OCI-LY1 (cell line): ENCODE measurements at regions not wholly inside any gene's neighbourhood (a gene's known extent, or its start where the extent isn't known, plus 50 kb on each side); places are given as distances from the start of the nearest gene placed in this dataset.

Experiments used
- H2AFZ ChIP-seq: fragments of 200-600 bp; sonication (generic), shearing (Covaris generic); 2 replicates; pipeline ENCODE4 v1.6.0; 2014; ENCODE audit warnings: antibody characterized with exemption, mild to moderate bottlenecking, low read length
- H3F3A ChIP-seq: fragments of 200-600 bp; sonication (generic), shearing (Covaris generic); 2 replicates; pipeline ENCODE4 v1.6.0; 2014; ENCODE audit warnings: mild to moderate bottlenecking, antibody characterized with exemption, low read length, moderate library complexity; ENCODE audit not compliant: insufficient read depth
- H3K27ac ChIP-seq: fragments of 200-600 bp; sonication (generic); 2 replicates; pipeline ENCODE4 v1.5.1; 2014; ENCODE audit warnings: low read length, mixed run types, mild to moderate bottlenecking, low read depth; ENCODE audit not compliant: poor library complexity, severe bottlenecking
- H3K27me3 ChIP-seq: fragments of 200-600 bp; sonication (generic); 2 replicates; pipeline ENCODE4 v1.6.0; 2014; ENCODE audit warnings: antibody characterized with exemption, mild to moderate bottlenecking, low read length, moderate library complexity; ENCODE audit not compliant: insufficient read depth
- H3K36me3 ChIP-seq: fragments of 200-600 bp; sonication (generic); 2 replicates; pipeline ENCODE4 v1.6.1; 2014; ENCODE audit warnings: mild to moderate bottlenecking, antibody characterized with exemption, low read length, moderate library complexity, mixed read lengths; ENCODE audit not compliant: insufficient read depth
- H3K4me1 ChIP-seq: fragments of 200-600 bp; sonication (generic); 2 replicates; pipeline ENCODE4 v1.5.1; 2014; ENCODE audit warnings: mild to moderate bottlenecking, low read length, moderate library complexity; ENCODE audit not compliant: insufficient read depth, severe bottlenecking
- H3K4me2 ChIP-seq: fragments of 200-600 bp; sonication (generic), shearing (Covaris generic); 2 replicates; pipeline ENCODE4 v1.6.1; 2014; ENCODE audit warnings: low read length
- H3K4me3 ChIP-seq: fragments of 200-600 bp; sonication (generic); 2 replicates; pipeline ENCODE4 v1.5.1; 2014; ENCODE audit warnings: low read length, low read depth, mild to moderate bottlenecking, mixed read lengths; ENCODE audit not compliant: poor library complexity, severe bottlenecking
- H3K79me2 ChIP-seq: fragments of 200-600 bp; shearing (Covaris generic); 2 replicates; pipeline ENCODE4 v1.6.1; 2016; ENCODE audit warnings: mixed run types, low read length, mixed read lengths; ENCODE audit not compliant: insufficient read depth
- H3K9ac ChIP-seq: fragments of 200-600 bp; sonication (generic), shearing (Covaris generic); 2 replicates; pipeline ENCODE4 v1.6.1; 2014; ENCODE audit warnings: mild to moderate bottlenecking, low read length, mixed read lengths
- H3K9me2 ChIP-seq: fragments of 200-600 bp; sonication (generic), shearing (Covaris generic); 2 replicates; pipeline ENCODE4 v1.6.1; 2014; ENCODE audit warnings: low read depth, mild to moderate bottlenecking, low read length, mixed read lengths
- H3K9me3 ChIP-seq: fragments of 200-600 bp; shearing (Covaris generic); 2 replicates; pipeline ENCODE4 v1.6.1; 2014; ENCODE audit warnings: low read length, mixed read lengths
- H4K20me1 ChIP-seq: fragments of 200-600 bp; sonication (generic), shearing (Covaris generic); 2 replicates; pipeline ENCODE4 v1.6.0; 2016; ENCODE audit warnings: mild to moderate bottlenecking, low read length; ENCODE audit not compliant: insufficient read depth
- EZH2 ChIP-seq: fragments of 200-600 bp; sonication (generic), shearing (Covaris generic); IDR thresholded peaks from 2 replicates; pipeline ENCODE4 v1.8.0; 2017; ENCODE audit warnings: borderline replicate concordance, mixed run types, mild to moderate bottlenecking, antibody characterized with exemption, low read length, moderate library complexity, mixed read lengths
- TF ChIP-seq, protein P1 (sequence below): fragments of 200-600 bp; sonication (generic), shearing (Covaris generic); IDR thresholded peaks from 2 replicates; pipeline ENCODE4 v1.5.1; 2017; ENCODE audit warnings: mild to moderate bottlenecking, antibody characterized with exemption, low read length, moderate library complexity, mixed read lengths

DNA sequence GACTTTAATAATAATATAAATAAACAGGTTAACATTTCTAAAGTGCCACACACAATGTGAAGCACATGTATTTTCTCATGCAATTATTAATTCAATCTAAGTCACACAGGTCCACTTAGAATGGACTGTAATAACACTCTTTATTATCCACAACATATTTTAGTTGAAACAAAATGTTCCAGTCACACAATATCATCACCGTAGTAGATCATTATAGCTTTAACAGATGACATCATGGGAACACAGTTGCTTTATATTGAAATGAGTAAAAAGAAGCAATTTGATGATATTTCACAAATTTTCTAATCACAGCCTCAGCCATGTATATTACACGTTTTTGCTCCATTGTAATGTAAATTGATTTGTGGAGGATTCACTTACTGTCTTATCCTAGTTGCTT, 266.3 kb downstream of the MEIS1 start:
- Histone ChIP-seq H3K36me3 (no peaks in the 10 kb centered on the region), H3K4me2 (no peak overlapping the region), H3F3A (no peaks in the 10 kb centered on the region), H3K4me1 (no peaks in the 10 kb centered on the region), H3K79me2 (no peaks in the 10 kb centered on the region), H2AFZ (no peak overlapping the region), H3K27ac (no peak overlapping the region), H3K27me3 (no peaks in the 10 kb centered on the region), H3K4me3 (no peak overlapping the region), H3K9me3 (no peaks in the 10 kb centered on the region), H3K9me2 (no peaks in the 10 kb centered on the region), H3K9ac (no peak overlapping the region), H4K20me1 (no peaks in the 10 kb centered on the region)
- TF ChIP-seq, protein P1, sequence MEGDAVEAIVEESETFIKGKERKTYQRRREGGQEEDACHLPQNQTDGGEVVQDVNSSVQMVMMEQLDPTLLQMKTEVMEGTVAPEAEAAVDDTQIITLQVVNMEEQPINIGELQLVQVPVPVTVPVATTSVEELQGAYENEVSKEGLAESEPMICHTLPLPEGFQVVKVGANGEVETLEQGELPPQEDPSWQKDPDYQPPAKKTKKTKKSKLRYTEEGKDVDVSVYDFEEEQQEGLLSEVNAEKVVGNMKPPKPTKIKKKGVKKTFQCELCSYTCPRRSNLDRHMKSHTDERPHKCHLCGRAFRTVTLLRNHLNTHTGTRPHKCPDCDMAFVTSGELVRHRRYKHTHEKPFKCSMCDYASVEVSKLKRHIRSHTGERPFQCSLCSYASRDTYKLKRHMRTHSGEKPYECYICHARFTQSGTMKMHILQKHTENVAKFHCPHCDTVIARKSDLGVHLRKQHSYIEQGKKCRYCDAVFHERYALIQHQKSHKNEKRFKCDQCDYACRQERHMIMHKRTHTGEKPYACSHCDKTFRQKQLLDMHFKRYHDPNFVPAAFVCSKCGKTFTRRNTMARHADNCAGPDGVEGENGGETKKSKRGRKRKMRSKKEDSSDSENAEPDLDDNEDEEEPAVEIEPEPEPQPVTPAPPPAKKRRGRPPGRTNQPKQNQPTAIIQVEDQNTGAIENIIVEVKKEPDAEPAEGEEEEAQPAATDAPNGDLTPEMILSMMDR = no peak
- TF ChIP-seq EZH2 = no peak

DNA sequence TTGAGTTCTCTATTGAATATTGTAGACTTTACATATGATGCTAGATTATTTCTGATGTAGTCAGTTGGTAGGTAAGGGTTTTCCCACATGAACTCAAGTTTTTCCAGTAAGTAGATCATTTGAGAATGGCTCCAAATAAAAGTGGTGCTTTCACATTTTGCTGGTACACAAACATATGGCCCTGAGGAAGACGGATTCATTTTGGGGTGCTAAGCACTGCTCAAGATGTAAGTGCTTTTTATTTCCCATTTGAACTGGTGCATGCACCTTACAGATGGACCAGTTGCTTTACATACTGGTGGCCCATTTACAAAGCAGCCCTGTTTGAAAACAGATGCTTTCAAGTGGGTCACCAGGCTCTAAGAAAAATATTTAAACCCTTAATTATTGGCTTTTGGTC, 266.7 kb downstream of the MEIS1 start:
- no peaks in the 10 kb centered on the region for H3K4me1 ChIP-seq
- H3K27me3 ChIP-seq = no peaks in the 10 kb centered on the region
- no peak overlapping the region for H3K4me2 ChIP-seq
- H2AFZ ChIP-seq = no peak overlapping the region
- no peak for TF ChIP-seq EZH2
- TF ChIP-seq, protein P1 = no peak
- H3K9me2 ChIP-seq = no peaks in the 10 kb centered on the region
- no peaks in the 10 kb centered on the region for H3F3A ChIP-seq
- no peaks in the 10 kb centered on the region for H3K79me2 ChIP-seq
- no peaks in the 10 kb centered on the region for H4K20me1 ChIP-seq
- H3K27ac ChIP-seq = no peak overlapping the region
- H3K9me3 ChIP-seq = no peaks in the 10 kb centered on the region
- no peak overlapping the region for H3K4me3 ChIP-seq
- H3K36me3 ChIP-seq = no peaks in the 10 kb centered on the region
- no peak overlapping the region for H3K9ac ChIP-seq

DNA sequence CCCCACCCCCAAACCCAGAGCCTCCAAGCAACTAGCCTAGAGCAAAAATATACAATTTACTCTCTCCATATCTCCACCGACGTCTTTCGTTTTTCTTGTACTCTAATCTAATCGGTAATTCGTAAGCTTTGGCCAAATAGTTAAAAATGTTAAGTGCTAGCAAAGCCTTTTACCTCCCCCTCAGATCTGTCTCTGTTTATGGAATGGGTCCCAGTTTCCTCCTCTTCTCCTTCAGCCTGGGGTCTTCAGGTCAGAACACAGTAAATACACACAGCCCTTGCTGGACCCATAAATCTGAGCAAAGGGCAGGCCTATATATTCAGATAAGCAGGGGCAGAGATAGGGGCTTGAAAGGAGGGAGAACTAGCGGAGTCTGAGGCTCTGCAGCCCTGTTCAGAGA, 267.4 kb downstream of the MEIS1 start:
- H3K27me3 ChIP-seq = no peaks in the 10 kb centered on the region
- no peaks in the 10 kb centered on the region for H4K20me1 ChIP-seq
- H3K27ac ChIP-seq = no peak overlapping the region
- H3K9ac ChIP-seq = no peak overlapping the region
- no peaks in the 10 kb centered on the region for H3K9me2 ChIP-seq
- no peak for TF ChIP-seq EZH2
- no peak overlapping the region for H2AFZ ChIP-seq
- no peaks in the 10 kb centered on the region for H3K79me2 ChIP-seq
- no peaks in the 10 kb centered on the region for H3K4me1 ChIP-seq
- H3K9me3 ChIP-seq = no peaks in the 10 kb centered on the region
- no peaks in the 10 kb centered on the region for H3K36me3 ChIP-seq
- no peaks in the 10 kb centered on the region for H3F3A ChIP-seq
- no peak overlapping the region for H3K4me3 ChIP-seq
- H3K4me2 ChIP-seq = no peak overlapping the region

DNA sequence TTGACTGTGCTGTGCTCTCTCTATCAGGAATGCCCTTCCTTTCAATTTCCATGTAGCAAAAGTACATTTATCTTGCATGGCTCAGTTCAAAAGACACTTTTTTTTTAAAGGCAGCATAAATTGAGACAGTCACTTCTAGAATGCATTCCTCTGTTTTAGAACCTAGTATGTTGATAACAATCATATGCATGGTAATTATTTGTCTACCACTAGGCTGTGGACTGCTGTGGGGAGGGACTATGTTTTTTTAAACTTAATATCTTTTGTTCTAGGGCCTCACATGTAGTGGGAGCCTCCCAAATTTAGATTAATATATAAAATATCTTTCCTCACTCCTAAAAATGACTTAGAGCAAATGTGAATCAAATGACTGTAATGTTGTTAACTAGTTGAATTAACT, 269.9 kb downstream of the MEIS1 start:
- H3K36me3 ChIP-seq = no peaks in the 10 kb centered on the region
- H3K27ac ChIP-seq = no peak overlapping the region
- H3K4me1 ChIP-seq = no peaks in the 10 kb centered on the region
- no peaks in the 10 kb centered on the region for H3K79me2 ChIP-seq
- no peak overlapping the region for H3K4me2 ChIP-seq
- H2AFZ ChIP-seq = no peak overlapping the region
- H3K4me3 ChIP-seq = no peak overlapping the region
- H3F3A ChIP-seq = no peaks in the 10 kb centered on the region
- H3K9me3 ChIP-seq = no peaks in the 10 kb centered on the region
- H3K9ac ChIP-seq = no peak overlapping the region
- H3K27me3 ChIP-seq = no peaks in the 10 kb centered on the region
- no peak for TF ChIP-seq EZH2
- TF ChIP-seq, protein P1 = no peak
- H4K20me1 ChIP-seq = no peaks in the 10 kb centered on the region
- no peaks in the 10 kb centered on the region for H3K9me2 ChIP-seq
